ENCODE measurements at regions not wholly inside any gene's neighbourhood (a gene's known extent, or its start where the extent isn't known, plus 50 kb on each side); places are given as distances from the start of the nearest gene placed in this dataset.
"Not testable (repeated sequence)": the region's sequence is repeated elsewhere in the genome, so short reads cannot be mapped to it uniquely, and the experiment has no call there.

- not testable (repeated sequence) for DNase-seq (ENCODE audit: low read depth)
Observed at GRCh38 chr21:13812191-13812590, 202.6 kb downstream of the POTED start.

- DNase-seq (ENCODE audit: low read depth), result not testable (repeated sequence)
Observed at GRCh38 chr21:13810559-13810958, 201.0 kb downstream of the POTED start.

- DNase-seq (ENCODE audit: low read depth), result not testable (repeated sequence)
Observed at GRCh38 chr21:13806444-13806843, 196.9 kb downstream of the POTED start.

- DNase-seq (ENCODE audit: low read depth), result not testable (repeated sequence)
Observed at GRCh38 chr21:13802757-13803156, 193.2 kb downstream of the POTED start.

Data from EH (cell line).